H1 (cell line): ENCODE measurements at regions not wholly inside any gene's neighbourhood (a gene's known extent, or its start where the extent isn't known, plus 50 kb on each side); places are given as distances from the start of the nearest gene placed in this dataset.

Experiments used
- BRCA1 ChIP-seq: IDR thresholded peaks from 2 replicates; pipeline ENCODE4 v1.6.1; 2012; ENCODE audit warnings: low read depth, low read length, improper control_type of control experiment
- EP300 ChIP-seq, 2 experiments: IDR thresholded peaks; 1 replicate in 1 of 2; 2 replicates in 1 of 2; pipeline ENCODE4 v1.6.1; 2011 to 2012; ENCODE audit warnings: low read depth in 2 of 2, low read length in 2 of 2, mild to moderate bottlenecking in 2 of 2, borderline replicate concordance in 1 of 2, inconsistent platforms in 1 of 2, moderate library complexity in 1 of 2
- HDAC2 ChIP-seq, 2 experiments: fragments of 300-600 bp in 1 of 2; sonication (generic) in 1 of 2; IDR thresholded peaks; 2 replicates each; pipeline ENCODE4 v1.6.1; 2011 to 2012; ENCODE audit warnings: low read depth in 2 of 2, low read length in 2 of 2, mild to moderate bottlenecking in 2 of 2, moderate library complexity in 2 of 2, borderline replicate concordance in 1 of 2, inconsistent platforms in 1 of 2
- MAFK ChIP-seq: IDR thresholded peaks from 2 replicates; pipeline ENCODE4 v1.6.1; 2012; ENCODE audit warnings: low read depth, mild to moderate bottlenecking, improper control_type of control experiment, low read length
- POLR2A ChIP-seq, 2 experiments: IDR thresholded peaks; 1 replicate in 1 of 2; 2 replicates in 1 of 2; pipeline ENCODE4 v1.6.1; 2011; ENCODE audit warnings: low read depth in 2 of 2, low read length in 2 of 2, mild to moderate bottlenecking in 2 of 2; ENCODE audit errors: control extremely low read depth in 1 of 2
- POLR2AphosphoS5 ChIP-seq: IDR thresholded peaks from 2 replicates; pipeline ENCODE4 v1.6.1; 2011; ENCODE audit warnings: low read depth, low read length
- RXRA ChIP-seq: IDR thresholded peaks from 2 replicates; pipeline ENCODE4 v1.6.1; 2011; ENCODE audit warnings: low read depth, mild to moderate bottlenecking, low read length, moderate library complexity; ENCODE audit not compliant: insufficient read depth
- SAP30 ChIP-seq: fragments of 300-600 bp; sonication (generic); IDR thresholded peaks from 2 replicates; pipeline ENCODE4 v1.7.1; 2012; ENCODE audit warnings: low read length, moderate library complexity, mild to moderate bottlenecking, inconsistent platforms; ENCODE audit not compliant: insufficient read depth, insufficient replicate concordance
- TAF7 ChIP-seq: optimal IDR thresholded peaks from 2 replicates; pipeline ENCODE3; 2011; ENCODE audit warnings: low read depth, mild to moderate bottlenecking, inconsistent platforms, low read length, moderate library complexity, borderline replicate concordance
- YY1 ChIP-seq: IDR thresholded peaks from 2 replicates; pipeline ENCODE4 v1.6.1; 2011; ENCODE audit warnings: low read depth, mild to moderate bottlenecking, low read length
- ZNF274 ChIP-seq: IDR thresholded peaks from 2 replicates; pipeline ENCODE4 v1.7.0; 2012; ENCODE audit warnings: low read length, borderline replicate concordance; ENCODE audit errors: extremely low read depth
- TF ChIP-seq, protein P1 (sequence below), 3 experiments: IDR thresholded peaks; 1 replicate in 2 of 3; 2 replicates in 1 of 3; pipeline versions ENCODE4 v1.5.1 to v1.6.1; 2011; ENCODE audit warnings: low read length in 3 of 3, mild to moderate bottlenecking in 3 of 3, inconsistent platforms in 2 of 3, low read depth in 1 of 3, moderate library complexity in 1 of 3; ENCODE audit not compliant: insufficient read depth in 1 of 3; ENCODE audit errors: control extremely low read depth in 1 of 3
- TF ChIP-seq, protein P2 (sequence below): IDR thresholded peaks from 2 replicates; pipeline ENCODE4 v1.6.1; 2011; ENCODE audit warnings: low read depth, mild to moderate bottlenecking, low read length; ENCODE audit not compliant: insufficient read depth
- TF ChIP-seq, protein P3 (sequence below): IDR thresholded peaks from 2 replicates; pipeline ENCODE4 v1.6.1; 2012; ENCODE audit warnings: inconsistent platforms

DNA sequence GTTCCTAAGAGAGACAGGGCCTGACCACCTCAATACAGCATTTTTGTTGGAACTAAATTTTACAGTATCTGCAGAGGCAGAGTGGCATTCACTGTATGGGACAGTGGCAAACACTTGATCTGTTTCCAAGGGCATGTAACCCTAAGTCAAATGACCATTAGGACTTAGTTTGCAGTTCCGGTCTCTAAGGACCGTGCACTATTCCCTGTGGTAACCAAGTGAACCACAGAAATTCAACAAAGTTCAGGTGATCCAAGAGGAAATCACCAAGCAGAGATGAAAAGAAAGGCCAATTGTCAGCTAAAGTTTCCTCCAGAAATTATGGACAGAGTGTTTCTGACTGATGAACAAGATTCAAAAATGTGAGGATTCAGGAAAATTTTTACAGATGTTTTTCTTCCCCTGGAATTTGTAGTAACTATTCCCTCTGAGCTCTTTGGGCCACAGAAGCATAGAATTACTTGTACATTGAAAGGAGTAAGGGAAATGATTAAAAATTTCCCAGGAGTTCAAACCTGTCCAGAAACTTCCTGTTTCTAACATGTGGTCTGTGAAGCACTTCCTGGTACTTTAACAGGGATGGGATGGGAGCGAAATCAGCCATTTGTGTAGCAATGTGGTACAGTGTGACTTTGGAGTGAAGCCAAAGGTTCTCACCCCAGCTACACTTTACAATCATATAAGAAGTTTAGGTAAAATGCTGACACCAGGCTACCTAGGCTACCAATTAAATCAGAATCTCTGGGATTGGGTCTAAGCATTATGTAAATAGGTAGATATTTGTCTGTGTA, 266.1 kb upstream of the MAP3K1 start:
- TF ChIP-seq, protein P1, sequence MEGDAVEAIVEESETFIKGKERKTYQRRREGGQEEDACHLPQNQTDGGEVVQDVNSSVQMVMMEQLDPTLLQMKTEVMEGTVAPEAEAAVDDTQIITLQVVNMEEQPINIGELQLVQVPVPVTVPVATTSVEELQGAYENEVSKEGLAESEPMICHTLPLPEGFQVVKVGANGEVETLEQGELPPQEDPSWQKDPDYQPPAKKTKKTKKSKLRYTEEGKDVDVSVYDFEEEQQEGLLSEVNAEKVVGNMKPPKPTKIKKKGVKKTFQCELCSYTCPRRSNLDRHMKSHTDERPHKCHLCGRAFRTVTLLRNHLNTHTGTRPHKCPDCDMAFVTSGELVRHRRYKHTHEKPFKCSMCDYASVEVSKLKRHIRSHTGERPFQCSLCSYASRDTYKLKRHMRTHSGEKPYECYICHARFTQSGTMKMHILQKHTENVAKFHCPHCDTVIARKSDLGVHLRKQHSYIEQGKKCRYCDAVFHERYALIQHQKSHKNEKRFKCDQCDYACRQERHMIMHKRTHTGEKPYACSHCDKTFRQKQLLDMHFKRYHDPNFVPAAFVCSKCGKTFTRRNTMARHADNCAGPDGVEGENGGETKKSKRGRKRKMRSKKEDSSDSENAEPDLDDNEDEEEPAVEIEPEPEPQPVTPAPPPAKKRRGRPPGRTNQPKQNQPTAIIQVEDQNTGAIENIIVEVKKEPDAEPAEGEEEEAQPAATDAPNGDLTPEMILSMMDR (IDR thresholded peaks at IDR 0.05; ENCODE audit: control extremely low read depth in 1 of 3, insufficient read depth in 1 of 3, low read depth in 1 of 3, low read length in 3 of 3) = no peak
- TF ChIP-seq POLR2A (IDR thresholded peaks at IDR 0.05; ENCODE audit: control extremely low read depth in 1 of 2, low read depth in 2 of 2, low read length in 2 of 2) = no peak
- no peak for TF ChIP-seq RXRA
- no peak for TF ChIP-seq MAFK
- no peak for TF ChIP-seq POLR2AphosphoS5
- TF ChIP-seq YY1 = no peak
- no peak for TF ChIP-seq SAP30
- TF ChIP-seq, protein P2, sequence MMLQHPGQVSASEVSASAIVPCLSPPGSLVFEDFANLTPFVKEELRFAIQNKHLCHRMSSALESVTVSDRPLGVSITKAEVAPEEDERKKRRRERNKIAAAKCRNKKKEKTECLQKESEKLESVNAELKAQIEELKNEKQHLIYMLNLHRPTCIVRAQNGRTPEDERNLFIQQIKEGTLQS = no peak
- TF ChIP-seq EP300 (IDR thresholded peaks at IDR 0.05; ENCODE audit: borderline replicate concordance in 1 of 2, low read depth in 2 of 2, low read length in 2 of 2) = no peak
- TF ChIP-seq, protein P3, sequence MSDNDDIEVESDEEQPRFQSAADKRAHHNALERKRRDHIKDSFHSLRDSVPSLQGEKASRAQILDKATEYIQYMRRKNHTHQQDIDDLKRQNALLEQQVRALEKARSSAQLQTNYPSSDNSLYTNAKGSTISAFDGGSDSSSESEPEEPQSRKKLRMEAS = no peak
- no peak for TF ChIP-seq BRCA1
- TF ChIP-seq HDAC2 (IDR thresholded peaks at IDR 0.05; ENCODE audit: borderline replicate concordance in 1 of 2, low read depth in 2 of 2, low read length in 2 of 2) = no peak
- no peak for TF ChIP-seq TAF7
- TF ChIP-seq ZNF274 = no peak
